ENCODE measurements at regions not wholly inside any gene's neighbourhood (a gene's known extent, or its start where the extent isn't known, plus 50 kb on each side); places are given as distances from the start of the nearest gene placed in this dataset.

- DNase-seq (no peak), ATAC-seq (ENCODE audit: insufficient read depth, low read depth) (no peak)
- Histone ChIP-seq H4K20me1 (ENCODE audit: insufficient read depth, low read length) (peaks cover 10% of the 10 kb centered on the region), H3K4me1 (ENCODE audit: insufficient read depth, low read length) (no peaks in the 10 kb centered on the region), H3K4me3 (ENCODE audit: low read depth in 1 of 2, low read length in 2 of 2) (no peak overlapping the region), H3K27me3 (ENCODE audit: insufficient read depth, low read length, poor library complexity) (peaks cover 2% of the 10 kb centered on the region), H2AFZ (ENCODE audit: low read depth, low read length) (no peak overlapping the region), H3K9me3 (ENCODE audit: insufficient read depth, low read length, severe bottlenecking) (no peaks in the 10 kb centered on the region), H3K27ac (ENCODE audit: low read length) (no peak overlapping the region), H3K9ac (ENCODE audit: low read depth, low read length) (no peak overlapping the region), H3K79me2 (ENCODE audit: insufficient read depth, low read length) (no peaks in the 10 kb centered on the region), H3K36me3 (ENCODE audit: insufficient read depth, low read length) (no peaks in the 10 kb centered on the region), H3K4me2 (ENCODE audit: insufficient read depth, low read length) (no peak overlapping the region)
- TF ChIP-seq CTCF (IDR thresholded peaks at IDR 0.05; ENCODE audit: borderline replicate concordance, extremely low read depth, low read length, poor library complexity, severe bottlenecking) (no peak), EZH2 (IDR thresholded peaks at IDR 0.05; ENCODE audit: borderline replicate concordance, low read depth, low read length, severe bottlenecking) (no peak)
Observed at GRCh38 chr11:69878927-69879728, 59.9 kb upstream of the FGF3 start.

GRCh38 chr11:69879729-69880005, 60.5 kb upstream of the FGF3 start:
- no peaks in the 10 kb centered on the region for H3K79me2 ChIP-seq (ENCODE audit: insufficient read depth, low read length)
- no peaks in the 10 kb centered on the region for H3K9me3 ChIP-seq (ENCODE audit: insufficient read depth, low read length, severe bottlenecking)
- peaks cover 2% of the 10 kb centered on the region for H3K27me3 ChIP-seq (ENCODE audit: insufficient read depth, low read length, poor library complexity)
- no peak overlapping the region for H3K9ac ChIP-seq (ENCODE audit: low read depth, low read length)
- H3K27ac ChIP-seq (ENCODE audit: low read length): no peak overlapping the region
- H3K4me3 ChIP-seq (ENCODE audit: low read depth in 1 of 2, low read length in 2 of 2): no peak overlapping the region
- H2AFZ ChIP-seq (ENCODE audit: low read depth, low read length): no peak overlapping the region
- ATAC-seq (ENCODE audit: insufficient read depth, low read depth) (no peak), DNase-seq (no peak)
- no peaks in the 10 kb centered on the region for H3K36me3 ChIP-seq (ENCODE audit: insufficient read depth, low read length)
- H3K4me1 ChIP-seq (ENCODE audit: insufficient read depth, low read length): no peaks in the 10 kb centered on the region
- H4K20me1 ChIP-seq (ENCODE audit: insufficient read depth, low read length): peaks cover 10% of the 10 kb centered on the region
- TF ChIP-seq CTCF (IDR thresholded peaks at IDR 0.05; ENCODE audit: borderline replicate concordance, extremely low read depth, low read length, poor library complexity, severe bottlenecking): no peak
- no peak for TF ChIP-seq EZH2 (IDR thresholded peaks at IDR 0.05; ENCODE audit: borderline replicate concordance, low read depth, low read length, severe bottlenecking)
- no peak overlapping the region for H3K4me2 ChIP-seq (ENCODE audit: insufficient read depth, low read length)

- Histone ChIP-seq H3K4me1 (ENCODE audit: insufficient read depth, low read length) (no peaks in the 10 kb centered on the region), H3K4me2 (ENCODE audit: insufficient read depth, low read length) (no peak overlapping the region), H3K4me3 (ENCODE audit: low read depth in 1 of 2, low read length in 2 of 2) (no peak overlapping the region), H3K79me2 (ENCODE audit: insufficient read depth, low read length) (no peaks in the 10 kb centered on the region), H3K9ac (ENCODE audit: low read depth, low read length) (no peak overlapping the region), H3K27me3 (ENCODE audit: insufficient read depth, low read length, poor library complexity) (peaks cover 2% of the 10 kb centered on the region), H3K9me3 (ENCODE audit: insufficient read depth, low read length, severe bottlenecking) (no peaks in the 10 kb centered on the region), H3K36me3 (ENCODE audit: insufficient read depth, low read length) (no peaks in the 10 kb centered on the region), H3K27ac (ENCODE audit: low read length) (no peak overlapping the region), H4K20me1 (ENCODE audit: insufficient read depth, low read length) (peaks cover 10% of the 10 kb centered on the region), H2AFZ (ENCODE audit: low read depth, low read length) (no peak overlapping the region)
- TF ChIP-seq EZH2 (IDR thresholded peaks at IDR 0.05; ENCODE audit: borderline replicate concordance, low read depth, low read length, severe bottlenecking): no peak
- ATAC-seq (ENCODE audit: insufficient read depth, low read depth): no peak
- no peak for DNase-seq
Observed at GRCh38 chr11:69880041-69880825, 61.0 kb upstream of the FGF3 start.

GRCh38 chr11:69880826-69881445, 61.7 kb upstream of the FGF3 start:
- Histone ChIP-seq H3K79me2 (ENCODE audit: insufficient read depth, low read length) (no peaks in the 10 kb centered on the region), H3K27me3 (ENCODE audit: insufficient read depth, low read length, poor library complexity) (no peaks in the 10 kb centered on the region), H3K36me3 (ENCODE audit: insufficient read depth, low read length) (no peaks in the 10 kb centered on the region), H3K4me1 (ENCODE audit: insufficient read depth, low read length) (no peaks in the 10 kb centered on the region), H3K9ac (ENCODE audit: low read depth, low read length) (no peak overlapping the region), H4K20me1 (ENCODE audit: insufficient read depth, low read length) (peaks cover 10% of the 10 kb centered on the region), H3K4me3 (ENCODE audit: low read depth in 1 of 2, low read length in 2 of 2) (no peak overlapping the region), H3K4me2 (ENCODE audit: insufficient read depth, low read length) (no peak overlapping the region), H3K9me3 (ENCODE audit: insufficient read depth, low read length, severe bottlenecking) (no peaks in the 10 kb centered on the region), H3K27ac (ENCODE audit: low read length) (no peak overlapping the region), H2AFZ (ENCODE audit: low read depth, low read length) (no peak overlapping the region)
- TF ChIP-seq CTCF (IDR thresholded peaks at IDR 0.05; ENCODE audit: borderline replicate concordance, extremely low read depth, low read length, poor library complexity, severe bottlenecking): no peak
- TF ChIP-seq EZH2 (IDR thresholded peaks at IDR 0.05; ENCODE audit: borderline replicate concordance, low read depth, low read length, severe bottlenecking): no peak
- ATAC-seq (ENCODE audit: insufficient read depth, low read depth) (no peak), DNase-seq (no peak)

Measured in DND-41 (cell line).